BJ (cell line): ENCODE measurements at regions not wholly inside any gene's neighbourhood (a gene's known extent, or its start where the extent isn't known, plus 50 kb on each side); places are given as distances from the start of the nearest gene placed in this dataset.

Experiments used
- CTCF ChIA-PET: fragments of 350-600 bp; formaldehyde crosslinking; extraction: SDS; loops from one replicate; lab custom pipeline; 2021; ENCODE audit warnings: antibody characterized with exemption, inconsistent platforms; lab: Yijun Ruan, JAX
- POLR2A ChIA-PET: fragments of 300-600 bp; sonication (Branson Sonifier 250); formaldehyde crosslinking; extraction: SDS; loops from one replicate; lab custom pipeline; 2021; ENCODE audit warnings: antibody characterized with exemption; lab: Charles Lee
- DNase-seq: peaks from one replicate; pipeline ENCODE4 v3.0.0-alpha.2; 2011; ENCODE audit warnings: low read depth
- H3K27me3 ChIP-seq: 2 replicates; pipeline ENCODE4 v1.6.0; 2011; ENCODE audit warnings: low read length; ENCODE audit not compliant: control insufficient read depth, insufficient read depth
- H3K36me3 ChIP-seq: 2 replicates; pipeline ENCODE4 v1.5.1; 2011; ENCODE audit warnings: low read length; ENCODE audit not compliant: control insufficient read depth, insufficient read depth
- H3K4me3 ChIP-seq: 2 replicates; pipeline ENCODE4 v1.5.1; 2011; ENCODE audit warnings: low read depth, mild to moderate bottlenecking, control low read depth, low read length
- CTCF ChIP-seq: IDR thresholded peaks from 2 replicates; pipeline ENCODE4 v1.5.1; 2011; ENCODE audit warnings: low read depth, mild to moderate bottlenecking, control low read depth, inconsistent platforms, low read length, moderate library complexity; ENCODE audit not compliant: insufficient read depth

- TF ChIP-seq CTCF = no peak
- Histone ChIP-seq H3K4me3 (no peak overlapping the region; the same call in 1 of the 2 replicates), H3K27me3 (no peaks in the 10 kb centered on the region), H3K36me3 (no peaks in the 10 kb centered on the region)
- ChIA-PET CTCF (no interaction called here), POLR2A (no interaction called here)
- no peak for DNase-seq
Measured at GRCh38 chr1:214107322-214108096, 119.7 kb downstream of the PROX1 start.

- H3K36me3 ChIP-seq = no peaks in the 10 kb centered on the region
- ChIA-PET POLR2A (no interaction called here), CTCF (no interaction called here)
- DNase-seq = no peak
- no peak overlapping the region for H3K4me3 ChIP-seq
- no peak for TF ChIP-seq CTCF
- H3K27me3 ChIP-seq = no peaks in the 10 kb centered on the region
Measured at GRCh38 chr1:214108097-214108446, 120.3 kb downstream of the PROX1 start.

DNA sequence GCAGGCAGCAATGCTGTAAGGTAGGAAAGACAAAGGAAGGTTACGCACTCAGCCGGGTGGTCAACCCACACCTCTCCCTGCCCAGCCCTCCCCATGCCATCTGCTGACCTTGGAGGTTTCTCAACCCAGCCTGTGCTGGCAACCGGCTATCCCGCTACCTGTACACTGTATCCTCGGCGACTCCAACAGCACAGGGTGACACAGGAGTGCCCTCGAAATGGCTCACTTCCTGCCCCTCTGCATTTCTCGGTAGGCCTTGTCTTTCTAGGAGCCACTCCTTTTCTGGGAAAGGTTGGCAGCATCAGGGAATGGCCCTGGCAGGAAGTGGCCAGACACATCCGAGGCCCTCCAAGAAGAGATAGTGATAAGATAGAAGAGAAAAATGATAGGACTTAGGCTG, 124.0 kb downstream of the PROX1 start:
- CTCF ChIA-PET = no interaction called here
- TF ChIP-seq CTCF = no peak
- POLR2A ChIA-PET = no interaction called here
- no peaks in the 10 kb centered on the region for H3K27me3 ChIP-seq
- no peak overlapping the region for H3K4me3 ChIP-seq
- no peaks in the 10 kb centered on the region for H3K36me3 ChIP-seq
- DNase-seq = no peak

GRCh38 chr1:214116258-214116657, 128.5 kb downstream of the PROX1 start:
- ChIA-PET POLR2A (no interaction called here), CTCF (no interaction called here)
- TF ChIP-seq CTCF = no peak
- no peaks in the 10 kb centered on the region for H3K27me3 ChIP-seq
- no peak for DNase-seq
- H3K4me3 ChIP-seq = no peak overlapping the region
- H3K36me3 ChIP-seq = no peaks in the 10 kb centered on the region

DNA sequence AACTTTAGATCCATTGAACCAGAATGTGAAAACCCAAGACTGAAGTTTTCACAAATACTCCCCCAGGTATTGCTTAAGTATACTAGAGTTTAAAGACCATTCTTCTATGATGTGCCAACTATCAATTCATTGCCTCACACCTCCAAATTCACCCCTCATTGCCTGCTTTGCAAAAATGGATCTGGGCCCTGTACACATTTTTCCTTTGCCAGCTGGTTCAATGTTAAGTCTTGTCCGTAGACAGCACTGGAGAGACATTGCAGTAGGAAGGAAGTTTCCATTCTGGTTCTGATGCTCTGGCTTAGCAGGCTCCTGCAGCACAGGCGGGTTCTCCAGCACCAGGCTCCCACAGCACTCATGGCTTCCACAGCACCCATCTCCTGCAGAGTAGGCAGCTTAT, 130.0 kb downstream of the PROX1 start:
- Histone ChIP-seq H3K4me3 (no peak overlapping the region), H3K36me3 (no peaks in the 10 kb centered on the region), H3K27me3 (no peaks in the 10 kb centered on the region)
- DNase-seq = no peak
- ChIA-PET POLR2A (no interaction called here), CTCF (no interaction called here)
- no peak for TF ChIP-seq CTCF
